HEK293 (cell line): ENCODE measurements at regions not wholly inside any gene's neighbourhood (a gene's known extent, or its start where the extent isn't known, plus 50 kb on each side); places are given as distances from the start of the nearest gene placed in this dataset.

Source experiments
- CTCF ChIA-PET: fragments of 350-600 bp; formaldehyde crosslinking; extraction: SDS; loops from one replicate; lab custom pipeline; 2021; ENCODE audit warnings: antibody characterized with exemption; lab: Yijun Ruan, JAX
- POLR2A ChIA-PET: fragments of 300-600 bp; formaldehyde crosslinking; extraction: SDS; loops from one replicate; lab custom pipeline; 2020; ENCODE audit warnings: antibody characterized with exemption, inconsistent platforms; lab: Yijun Ruan, JAX
- H3K27ac ChIP-seq: fragments of 200-500 bp; sonication (Bioruptor generic); 2 replicates; pipeline ENCODE4 v1.5.1; 2014; ENCODE audit warnings: low read depth, low read length, control low read depth, inconsistent platforms; ENCODE audit errors: extremely low read depth
- H3K36me3 ChIP-seq, 2 experiments: fragments of 200-500 bp in 1 of 2; sonication (Bioruptor generic) in 1 of 2; 1 replicate in 1 of 2; 2 replicates in 1 of 2; pipeline ENCODE4 v1.5.1; 2014 to 2017; ENCODE audit warnings: inconsistent platforms in 2 of 2, low read length in 2 of 2; ENCODE audit not compliant: control insufficient read depth in 2 of 2, insufficient read depth in 1 of 2
- H3K4me1 ChIP-seq: fragments of 200-500 bp; sonication (Bioruptor generic); 2 replicates; pipeline ENCODE4 v1.5.1; 2014; ENCODE audit warnings: mild to moderate bottlenecking, low read length, inconsistent platforms; ENCODE audit not compliant: control insufficient read depth, insufficient read depth
- H3K4me3 ChIP-seq: 2 replicates; pipeline ENCODE4 v1.5.1; 2011; ENCODE audit warnings: low read depth, mild to moderate bottlenecking, control low read depth, low read length, moderate library complexity
- H3K9me3 ChIP-seq: fragments of 200-500 bp; sonication (Bioruptor generic); 2 replicates; pipeline ENCODE4 v1.5.1; 2014; ENCODE audit warnings: low read depth, low read length, inconsistent platforms; ENCODE audit not compliant: control insufficient read depth, insufficient read depth
- HOXD13 ChIP-seq: sonication (generic); formaldehyde crosslinking; IDR thresholded peaks from 2 replicates; pipeline ENCODE4 v1.8.0; 2022; ENCODE audit warnings: missing genetic modification reagents, borderline replicate concordance
- KLF16 ChIP-seq: fragments of 450-650 bp; formaldehyde crosslinking; IDR thresholded peaks from 2 replicates; pipeline ENCODE4 v1.5.1; 2017; ENCODE audit warnings: missing biosample characterization, missing genetic modification characterization
- REST ChIP-seq: fragments of 450-650 bp; formaldehyde crosslinking; IDR thresholded peaks from 2 replicates; pipeline ENCODE4 v1.5.1; 2016; ENCODE audit warnings: missing biosample characterization, missing genetic modification characterization
- TSHZ1 ChIP-seq: fragments of 450-650 bp; formaldehyde crosslinking; IDR thresholded peaks from 2 replicates; pipeline ENCODE4 v1.5.1; 2016; ENCODE audit warnings: missing biosample characterization, missing genetic modification characterization, borderline replicate concordance
- ZBTB1 ChIP-seq: fragments of 450-650 bp; formaldehyde crosslinking; IDR thresholded peaks from 2 replicates; pipeline ENCODE4 v1.5.1; 2016; ENCODE audit warnings: missing biosample characterization, missing genetic modification characterization
- ZBTB10 ChIP-seq: fragments of 450-650 bp; formaldehyde crosslinking; IDR thresholded peaks from 2 replicates; pipeline ENCODE4 v1.5.1; 2016; ENCODE audit warnings: missing biosample characterization, missing genetic modification characterization
- ZBTB11 ChIP-seq: fragments of 450-650 bp; formaldehyde crosslinking; conservative IDR thresholded peaks from 2 replicates; pipeline ENCODE4 v1.5.1; 2016; ENCODE audit warnings: low read depth, missing biosample characterization, missing genetic modification characterization
- ZBTB8A ChIP-seq: fragments of 450-650 bp; formaldehyde crosslinking; IDR thresholded peaks from 2 replicates; pipeline ENCODE4 v1.5.1; 2016; ENCODE audit warnings: missing biosample characterization, missing genetic modification characterization
- ZNF114 ChIP-seq: fragments of 450-650 bp; formaldehyde crosslinking; IDR thresholded peaks from 2 replicates; pipeline ENCODE4 v1.5.0; 2017; ENCODE audit warnings: missing biosample characterization, missing genetic modification characterization
- ZNF133 ChIP-seq: fragments of 450-650 bp; formaldehyde crosslinking; IDR thresholded peaks from 2 replicates; pipeline ENCODE4 v1.5.1; 2016; ENCODE audit warnings: missing biosample characterization, missing genetic modification characterization
- ZNF146 ChIP-seq: fragments of 450-650 bp; formaldehyde crosslinking; IDR thresholded peaks from 2 replicates; pipeline ENCODE4 v1.5.1; 2016; ENCODE audit warnings: missing biosample characterization, missing genetic modification characterization
- ZNF274 ChIP-seq, 2 experiments: fragments of 200-500 bp in 1 of 2; fragments of 450-650 bp in 1 of 2; sonication (Bioruptor generic) in 1 of 2; formaldehyde crosslinking in 1 of 2; IDR thresholded peaks; 2 replicates each; pipeline versions ENCODE4 v1.5.1 to v1.6.1; 2014 to 2016; ENCODE audit warnings: borderline replicate concordance in 1 of 2, inconsistent platforms in 1 of 2, low read length in 1 of 2, missing biosample characterization in 1 of 2, missing genetic modification characterization in 1 of 2
- ZNF354C ChIP-seq: fragments of 450-650 bp; formaldehyde crosslinking; IDR thresholded peaks from 2 replicates; pipeline ENCODE4 v1.5.1; 2016; ENCODE audit warnings: missing biosample characterization, missing genetic modification characterization, low read depth, borderline replicate concordance
- ZNF423 ChIP-seq: fragments of 450-650 bp; formaldehyde crosslinking; IDR thresholded peaks from 2 replicates; pipeline ENCODE4 v1.5.1; 2016; ENCODE audit warnings: missing biosample characterization, missing genetic modification characterization
- ZNF544 ChIP-seq: fragments of 450-650 bp; formaldehyde crosslinking; IDR thresholded peaks from 2 replicates; pipeline ENCODE4 v1.5.0; 2017; ENCODE audit warnings: missing biosample characterization, missing genetic modification characterization
- ZNF548 ChIP-seq: fragments of 450-650 bp; formaldehyde crosslinking; IDR thresholded peaks from 2 replicates; pipeline ENCODE4 v1.5.1; 2016; ENCODE audit warnings: missing biosample characterization, missing genetic modification characterization
- ZNF623 ChIP-seq: fragments of 450-650 bp; formaldehyde crosslinking; IDR thresholded peaks from 2 replicates; pipeline ENCODE4 v1.5.1; 2016; ENCODE audit warnings: missing biosample characterization, missing genetic modification characterization
- ZNF785 ChIP-seq: fragments of 450-650 bp; formaldehyde crosslinking; IDR thresholded peaks from 2 replicates; pipeline ENCODE4 v1.5.1; 2016; ENCODE audit warnings: missing biosample characterization, missing genetic modification characterization

GRCh38 chr22:34297536-34298120 is 377.4 kb upstream of the LARGE1 start:
- CTCF ChIA-PET, result no interaction called here
- POLR2A ChIA-PET, result no interaction called here
- no peaks in the 10 kb centered on the region for H3K36me3 ChIP-seq
- no peak overlapping the region for H3K27ac ChIP-seq
- no peaks in the 10 kb centered on the region for H3K4me1 ChIP-seq
- TF ChIP-seq ZNF354C (tag by site-specific recombination) (no peak), ZNF274 (IDR thresholded peaks at IDR 0.05; ENCODE audit: low read length) (no peak), ZNF274 (tag by site-specific recombination; IDR thresholded peaks at IDR 0.05; ENCODE audit: borderline replicate concordance) (no peak), ZNF548 (tag by site-specific recombination) (no peak), ZNF623 (no peak), ZNF544 (no peak), ZNF114 (no peak)
- H3K4me3 ChIP-seq, result no peak overlapping the region
- no peaks in the 10 kb centered on the region for H3K9me3 ChIP-seq

- H3K4me3 ChIP-seq, result no peak overlapping the region
- no peaks in the 10 kb centered on the region for H3K4me1 ChIP-seq
- H3K36me3 ChIP-seq, result no peaks in the 10 kb centered on the region
- no peaks in the 10 kb centered on the region for H3K9me3 ChIP-seq
- H3K27ac ChIP-seq, result no peak overlapping the region
- CTCF ChIA-PET, result no interaction called here
- POLR2A ChIA-PET, result no interaction called here
- no peak for TF ChIP-seq ZNF785 (tag by site-specific recombination)
- TF ChIP-seq REST, result no peak
- no peak for TF ChIP-seq ZBTB10 (tag by site-specific recombination)
- no peak for TF ChIP-seq TSHZ1
- TF ChIP-seq ZNF423 (tag by site-specific recombination), result no peak
- TF ChIP-seq KLF16 (tag by site-specific recombination), result no peak
- TF ChIP-seq HOXD13 (CRISPR knock-in tag), result no peak
- TF ChIP-seq ZBTB8A (tag by site-specific recombination), result no peak
- TF ChIP-seq ZNF146 (tag by site-specific recombination), result no peak
- TF ChIP-seq ZBTB11, result no peak
- no peak for TF ChIP-seq ZNF133 (tag by site-specific recombination)
- TF ChIP-seq ZBTB1, result no peak
Observed at GRCh38 chr22:34299496-34299895, 379.2 kb upstream of the LARGE1 start.
